H9 (cell line): ENCODE measurements at regions not wholly inside any gene's neighbourhood (a gene's known extent, or its start where the extent isn't known, plus 50 kb on each side); places are given as distances from the start of the nearest gene placed in this dataset.
"Not testable (repeated sequence)": the region's sequence is repeated elsewhere in the genome, so short reads cannot be mapped to it uniquely, and the experiment has no call there.

Experiments
- DNase-seq: peaks from one replicate; pipeline ENCODE4 v3.0.0-alpha.2; 2017
- H2AFZ ChIP-seq: one replicate; pipeline ENCODE4 v1.6.1; 2013; ENCODE audit warnings: mild to moderate bottlenecking, low read length, control low read depth, moderate library complexity
- H2AK5ac ChIP-seq: 2 replicates; pipeline ENCODE4 v1.6.1; 2013; ENCODE audit warnings: low read length, control low read depth, mixed read lengths; ENCODE audit not compliant: insufficient read length
- H2BK120ac ChIP-seq: one replicate; pipeline ENCODE4 v1.6.1; 2013; ENCODE audit warnings: low read depth, mild to moderate bottlenecking, low read length, control low read depth, inconsistent platforms; ENCODE audit not compliant: poor library complexity, severe bottlenecking
- H2BK12ac ChIP-seq: 2 replicates; pipeline ENCODE4 v1.6.1; 2013; ENCODE audit warnings: low read length, control low read depth, mixed read lengths, low read depth; ENCODE audit not compliant: insufficient read length
- H2BK15ac ChIP-seq: 2 replicates; pipeline ENCODE4 v1.6.1; 2013; ENCODE audit warnings: low read depth, low read length, control low read depth
- H2BK20ac ChIP-seq: one replicate; pipeline ENCODE4 v1.6.1; 2013; ENCODE audit warnings: low read depth, mild to moderate bottlenecking, low read length, control low read depth, inconsistent platforms; ENCODE audit not compliant: poor library complexity, severe bottlenecking
- H2BK5ac ChIP-seq: 2 replicates; pipeline ENCODE4 v1.6.1; 2013; ENCODE audit warnings: low read length, control low read depth, mixed read lengths; ENCODE audit not compliant: insufficient read length
- H3K14ac ChIP-seq: 2 replicates; pipeline ENCODE4 v1.6.1; 2013; ENCODE audit warnings: low read length, control low read depth; ENCODE audit not compliant: insufficient read depth
- H3K18ac ChIP-seq: 2 replicates; pipeline ENCODE4 v1.6.1; 2013; ENCODE audit warnings: low read depth, mild to moderate bottlenecking, mixed read lengths, low read length, control low read depth; ENCODE audit not compliant: insufficient read length
- H3K23ac ChIP-seq: 2 replicates; pipeline ENCODE4 v1.6.1; 2013; ENCODE audit warnings: low read length, control low read depth, mixed read lengths, low read depth; ENCODE audit not compliant: insufficient read length
- H3K23me2 ChIP-seq: 2 replicates; pipeline ENCODE4 v1.6.1; 2013; ENCODE audit warnings: low read depth, mild to moderate bottlenecking, mixed read lengths, low read length, control low read depth; ENCODE audit not compliant: insufficient read length, poor library complexity, severe bottlenecking
- H3K27ac ChIP-seq: 2 replicates; pipeline ENCODE4 v1.5.1; 2013; ENCODE audit warnings: low read length, control low read depth, mixed read lengths, low read depth; ENCODE audit not compliant: insufficient read length
- H3K27me3 ChIP-seq: 2 replicates; pipeline ENCODE4 v1.6.1; 2013; ENCODE audit warnings: low read length, control low read depth, inconsistent platforms; ENCODE audit not compliant: insufficient read depth
- H3K4ac ChIP-seq: 2 replicates; pipeline ENCODE4 v1.6.1; 2013; ENCODE audit warnings: low read depth, mild to moderate bottlenecking, control low read depth, inconsistent platforms, low read length, moderate library complexity
- H3K4me1 ChIP-seq: 2 replicates; pipeline ENCODE4 v1.6.1; 2013; ENCODE audit warnings: low read length, control low read depth, inconsistent platforms; ENCODE audit not compliant: insufficient read depth
- H3K4me2 ChIP-seq: 2 replicates; pipeline ENCODE4 v1.6.1; 2013; ENCODE audit warnings: low read length, control low read depth, mixed read lengths; ENCODE audit not compliant: insufficient read length, insufficient read depth
- H3K56ac ChIP-seq: 2 replicates; pipeline ENCODE4 v1.6.1; 2013; ENCODE audit warnings: low read depth, mild to moderate bottlenecking, mixed read lengths, low read length, control low read depth; ENCODE audit not compliant: insufficient read length
- H3K79me1 ChIP-seq: 2 replicates; pipeline ENCODE4 v1.6.1; 2013; ENCODE audit warnings: low read depth, mild to moderate bottlenecking, moderate library complexity, low read length, control low read depth, inconsistent platforms; ENCODE audit not compliant: insufficient read depth, poor library complexity, severe bottlenecking
- H3K79me2 ChIP-seq: 2 replicates; pipeline ENCODE4 v1.6.1; 2013; ENCODE audit warnings: low read length, control low read depth, inconsistent platforms; ENCODE audit not compliant: insufficient read depth
- H3K9ac ChIP-seq: 2 replicates; pipeline ENCODE4 v1.6.1; 2013; ENCODE audit warnings: low read length, control low read depth, mixed read lengths; ENCODE audit not compliant: insufficient read length; ENCODE audit errors: extremely low read depth
- H3K9me3 ChIP-seq: one replicate; pipeline ENCODE4 v1.6.1; 2013; ENCODE audit warnings: low read depth, low read length, inconsistent platforms; ENCODE audit not compliant: control insufficient read depth
- H3T11ph ChIP-seq: one replicate; pipeline ENCODE4 v1.6.1; 2013; ENCODE audit warnings: mild to moderate bottlenecking, low read length, control low read depth, inconsistent platforms
- H4K20me1 ChIP-seq: one replicate; pipeline ENCODE4 v1.6.1; 2013; ENCODE audit not compliant: control insufficient read depth, insufficient read length, insufficient read depth
- H4K5ac ChIP-seq: 2 replicates; pipeline ENCODE4 v1.6.1; 2013; ENCODE audit warnings: low read depth, mild to moderate bottlenecking, mixed read lengths, low read length, control low read depth; ENCODE audit not compliant: insufficient read length
- H4K8ac ChIP-seq: replicated peaks from 2 replicates; pipeline ENCODE4 v1.6.1; 2013; ENCODE audit warnings: low read length, control low read depth, mixed read lengths, low read depth; ENCODE audit not compliant: insufficient read length
- H4K91ac ChIP-seq: 2 replicates; pipeline ENCODE4 v1.6.1; 2013; ENCODE audit warnings: low read depth, mild to moderate bottlenecking, moderate library complexity, mixed read lengths, low read length, control low read depth; ENCODE audit not compliant: insufficient read length
- H3K27ac Mint-ChIP-seq, 3 experiments: 2 replicates in 2 of 3; 3 replicates in 1 of 3; pipeline ENCODE4 v1.8.0; 2020 to 2021; ENCODE audit warnings: mixed read lengths in 3 of 3, mild to moderate bottlenecking in 1 of 3, moderate library complexity in 1 of 3
- H3K27me3 Mint-ChIP-seq: 2 replicates; pipeline ENCODE4 v1.8.0; 2021; ENCODE audit warnings: low read depth, mild to moderate bottlenecking, moderate library complexity, mixed read lengths
- H3K36me3 Mint-ChIP-seq, 3 experiments: 2 replicates in 2 of 3; 3 replicates in 1 of 3; pipeline ENCODE4 v1.8.0; 2020 to 2021; ENCODE audit warnings: low read depth in 3 of 3, mixed read lengths in 3 of 3; ENCODE audit not compliant: insufficient read depth in 1 of 3
- H3K4me1 Mint-ChIP-seq, 2 experiments: 2 replicates each; pipeline ENCODE4 v1.8.0; 2020; ENCODE audit warnings: mixed read lengths in 2 of 2
- H3K4me3 Mint-ChIP-seq, 2 experiments: 2 replicates in 1 of 2; 3 replicates in 1 of 2; pipeline ENCODE4 v1.8.0; 2020 to 2021; ENCODE audit warnings: mild to moderate bottlenecking in 2 of 2, mixed read lengths in 2 of 2, moderate library complexity in 1 of 2
- H3K9me3 Mint-ChIP-seq, 2 experiments: 2 replicates in 1 of 2; 3 replicates in 1 of 2; pipeline ENCODE4 v1.8.0; 2020; ENCODE audit warnings: mild to moderate bottlenecking in 2 of 2, mixed read lengths in 2 of 2, moderate library complexity in 1 of 2
- CTCF ChIP-seq: fragments of 200-600 bp; sonication (generic); conservative IDR thresholded peaks from 3 replicates; pipeline ENCODE4 v1.8.0; 2021; ENCODE audit warnings: antibody characterized with exemption, mild to moderate bottlenecking
- WGBS: extraction: QIAGEN DNeasy Blood & Tissue Kit; methylation state at CpG from one replicate; pipeline ENCODE4 v1.1.7; 2013; ENCODE audit warnings: missing lambda C conversion rate, low lambda C conversion rate, mixed read lengths; ENCODE audit not compliant: insufficient read length; ENCODE audit errors: extremely low coverage; 5-methylcytosine and 5-hydroxymethylcytosine counted together

DNA sequence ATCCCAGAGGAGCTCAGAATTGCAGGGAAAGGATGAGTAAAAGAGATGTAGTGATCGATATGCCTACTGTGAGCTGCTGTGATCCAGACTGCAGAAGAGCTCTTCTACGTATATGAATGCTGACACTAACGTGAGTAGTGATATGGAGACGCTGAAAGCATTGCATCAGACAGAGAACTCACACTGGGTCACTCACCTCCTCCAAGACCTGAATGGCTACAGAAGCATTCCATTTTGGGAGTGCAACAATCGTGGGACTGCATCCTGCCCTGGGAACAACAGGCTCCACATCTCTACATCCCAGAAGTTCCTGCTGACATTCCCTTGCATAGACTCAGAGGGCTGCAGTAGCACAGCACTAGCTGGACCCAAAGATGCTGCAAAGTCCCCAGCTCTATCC, 755.9 kb upstream of the MEF2C start:
- Mint-ChIP-seq H3K9me3 (peaks cover 14 to 26% of the 10 kb centered on the region in 2 experiments; a peak in 4 of 5 replicates), H3K27ac (no peak overlapping the region; a peak in 1 of 7 replicates)
- no peak overlapping the region for H2BK20ac ChIP-seq

DNA sequence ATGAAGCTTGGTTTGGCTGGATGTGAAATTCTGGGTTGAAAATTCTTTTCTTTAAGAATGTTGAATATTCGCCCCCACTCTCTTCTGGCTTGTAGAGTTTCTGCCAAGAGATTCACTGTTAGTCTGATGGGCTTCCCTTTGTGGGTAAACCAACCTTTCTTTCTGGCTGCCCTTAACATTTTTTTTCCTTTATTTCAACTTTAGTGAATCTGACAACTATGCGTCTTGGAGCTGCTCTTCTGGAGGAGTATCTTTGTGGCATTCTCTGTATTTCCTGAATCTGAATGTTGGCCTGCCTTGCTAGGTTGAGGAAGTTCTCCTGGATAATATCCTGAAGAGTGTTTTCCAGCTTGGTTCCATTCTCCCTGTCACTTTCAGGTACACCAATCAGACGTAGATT, 751.2 kb upstream of the MEF2C start:
- not testable (repeated sequence) for H4K8ac ChIP-seq, H2AK5ac ChIP-seq, H3K4me3 Mint-ChIP-seq, H3K23ac ChIP-seq, DNase-seq, H4K5ac ChIP-seq, H3K23me2 ChIP-seq, H2BK120ac ChIP-seq, H2BK12ac ChIP-seq, H2BK15ac ChIP-seq, H4K20me1 ChIP-seq, H3K79me1 ChIP-seq, H3K9me3 ChIP-seq, H3K4me2 ChIP-seq, H3K56ac ChIP-seq, H3K27me3 ChIP-seq, H3K79me2 ChIP-seq, H2AFZ ChIP-seq, H3K14ac ChIP-seq, H3K27ac ChIP-seq, H4K91ac ChIP-seq, H3K9ac ChIP-seq, H3K18ac ChIP-seq, H3K27me3 Mint-ChIP-seq, H3T11ph ChIP-seq, H2BK20ac ChIP-seq, H3K4ac ChIP-seq, H3K4me1 Mint-ChIP-seq, H2BK5ac ChIP-seq, H3K4me1 ChIP-seq
- no CpG with 5 or more reads among the region's 3 CpGs for WGBS
- H3K36me3 Mint-ChIP-seq: peaks cover 11 to 22% (median 11%) of the 10 kb centered on the region in 3 experiments; a peak in 6 of 7 replicates
- peaks cover 20 to 29% of the 10 kb centered on the region in 2 experiments for H3K9me3 Mint-ChIP-seq
- H3K27ac Mint-ChIP-seq: peak overlapping the region in 1 of 3 experiments; percentile 34; a peak in 1 of 7 replicates

More for the DNA sequence above, 755.9 kb upstream of the MEF2C start:
- H3K27me3 ChIP-seq: no peaks in the 10 kb centered on the region
- no peak overlapping the region for H3K9ac ChIP-seq
- Mint-ChIP-seq H3K4me3 (no peak overlapping the region), H3K36me3 (peaks cover 6 to 14% (median 8%) of the 10 kb centered on the region in 3 experiments; a peak in 6 of 7 replicates), H3K4me1 (no peaks in the 10 kb centered on the region), H3K27me3 (no peaks in the 10 kb centered on the region)
- H3K56ac ChIP-seq: no peak overlapping the region
- H3K18ac ChIP-seq: no peak overlapping the region
- H3K4me2 ChIP-seq: no peak overlapping the region
- no peaks in the 10 kb centered on the region for H3K9me3 ChIP-seq
- H3K23ac ChIP-seq: no peak overlapping the region
- H3K79me2 ChIP-seq: no peaks in the 10 kb centered on the region
- H2AK5ac ChIP-seq: no peak overlapping the region
- no peak overlapping the region for H2BK12ac ChIP-seq
- H3K4me1 ChIP-seq: no peaks in the 10 kb centered on the region
- no peak overlapping the region for H2BK5ac ChIP-seq
- no peak overlapping the region for H2BK120ac ChIP-seq
- no peak overlapping the region for H2AFZ ChIP-seq
- no peak overlapping the region for H3K4ac ChIP-seq
- no peak overlapping the region for H4K8ac ChIP-seq
- H2BK15ac ChIP-seq: no peak overlapping the region
- no peak for DNase-seq
- H4K91ac ChIP-seq: no peak overlapping the region
- no peak overlapping the region for H4K5ac ChIP-seq
- H3K79me1 ChIP-seq: no peaks in the 10 kb centered on the region
- no peaks in the 10 kb centered on the region for H3K23me2 ChIP-seq
- no peak overlapping the region for H3K14ac ChIP-seq
- WGBS: no CpG with 5 or more reads among the region's 5 CpGs
- H3K27ac ChIP-seq: no peak overlapping the region
- no peak for TF ChIP-seq CTCF
- H3T11ph ChIP-seq: no peak overlapping the region
- no peaks in the 10 kb centered on the region for H4K20me1 ChIP-seq
